Naive thymus-derived CD4-positive, alpha-beta T cell (primary cell): ENCODE measurements at regions not wholly inside any gene's neighbourhood (a gene's known extent, or its start where the extent isn't known, plus 50 kb on each side); places are given as distances from the start of the nearest gene placed in this dataset.
"Not testable (repeated sequence)": the region's sequence is repeated elsewhere in the genome, so short reads cannot be mapped to it uniquely, and the experiment has no call there.

Source experiments
- ATAC-seq: fragments of 150-1000 bp; cut with Tn5 transposase; 2 replicates; pipeline ENCODE4 v1.10.0; 2021; ENCODE audit warnings: mild to moderate bottlenecking, moderate library complexity
- CTCF ChIA-PET: fragments of 350-600 bp; sonication (Branson Sonifier 250); formaldehyde crosslinking; loops from one replicate; lab custom pipeline; 2021; ENCODE audit warnings: antibody characterized with exemption; lab: Charles Lee
- POLR2A ChIA-PET: fragments of 350-600 bp; sonication (Branson Sonifier 250); formaldehyde crosslinking; loops from one replicate; lab custom pipeline; 2021; ENCODE audit warnings: antibody characterized with exemption, inconsistent platforms; lab: Charles Lee
- DNase-seq, 9 donors: peaks; one replicate each; pipeline versions ENCODE4 v3.0.0 to v3.0.0-alpha.2; 2020 to 2022; ENCODE audit warnings: mixed read lengths in 1 of 9
- H3K27ac ChIP-seq: one replicate; pipeline ENCODE4 v1.7.0; 2013; ENCODE audit warnings: mild to moderate bottlenecking, low read depth, low read length, moderate library complexity
- H3K27me3 ChIP-seq, 2 donors: one replicate each; pipeline ENCODE4 v1.7.0; 2013; ENCODE audit warnings: low read length in 2 of 2, mild to moderate bottlenecking in 2 of 2, moderate library complexity in 2 of 2; ENCODE audit not compliant: control insufficient read depth in 2 of 2, insufficient read depth in 2 of 2
- H3K36me3 ChIP-seq, 3 experiments: 1 replicate in 2 of 3; 2 replicates in 1 of 3; pipeline ENCODE4 v1.7.0; 2013; ENCODE audit warnings: low read length in 3 of 3, mild to moderate bottlenecking in 3 of 3, moderate library complexity in 1 of 3; ENCODE audit not compliant: insufficient read depth in 3 of 3, control insufficient read depth in 2 of 3
- H3K4me1 ChIP-seq, 2 donors: one replicate each; pipeline ENCODE4 v1.7.0; 2013; ENCODE audit warnings: low read length in 2 of 2, mild to moderate bottlenecking in 2 of 2, moderate library complexity in 1 of 2; ENCODE audit not compliant: control insufficient read depth in 2 of 2, insufficient read depth in 2 of 2
- H3K4me3 ChIP-seq: 2 replicates; pipeline ENCODE4 v1.7.0; 2013; ENCODE audit warnings: mild to moderate bottlenecking, low read length
- H3K9me3 ChIP-seq, 3 experiments: 1 replicate in 2 of 3; 2 replicates in 1 of 3; pipeline ENCODE4 v1.7.0; 2013; ENCODE audit warnings: low read length in 3 of 3; ENCODE audit not compliant: control insufficient read depth in 2 of 3
- H3K27ac Mint-ChIP-seq, 9 donors: one replicate each; pipeline ENCODE4 v1.8.0; 2020 to 2022; ENCODE audit warnings: mixed read lengths in 9 of 9, mild to moderate bottlenecking in 8 of 9, moderate library complexity in 5 of 9, inconsistent platforms in 2 of 9
- H3K27me3 Mint-ChIP-seq, 5 donors: one replicate each; pipeline ENCODE4 v1.8.0; 2021 to 2022; ENCODE audit warnings: mixed read lengths in 5 of 5, mild to moderate bottlenecking in 1 of 5
- H3K36me3 Mint-ChIP-seq, 5 donors: one replicate each; pipeline ENCODE4 v1.8.0; 2020 to 2022; ENCODE audit warnings: mixed read lengths in 5 of 5, mild to moderate bottlenecking in 3 of 5, inconsistent platforms in 1 of 5
- H3K4me1 Mint-ChIP-seq, 7 donors: one replicate each; pipeline ENCODE4 v1.8.0; 2020 to 2022; ENCODE audit warnings: mixed read lengths in 7 of 7, mild to moderate bottlenecking in 3 of 7, inconsistent platforms in 1 of 7
- H3K4me3 Mint-ChIP-seq, 10 donors: one replicate each; pipeline ENCODE4 v1.8.0; 2020 to 2022; ENCODE audit warnings: mild to moderate bottlenecking in 10 of 10, mixed read lengths in 10 of 10, moderate library complexity in 6 of 10, inconsistent platforms in 2 of 10
- H3K9me3 Mint-ChIP-seq, 11 donors: one replicate each; pipeline ENCODE4 v1.8.0; 2020 to 2022; ENCODE audit warnings: mixed read lengths in 11 of 11, mild to moderate bottlenecking in 4 of 11, inconsistent platforms in 1 of 11, moderate library complexity in 1 of 11
- intact Hi-C, 2 donors: fragments of 100-400 bp; cut with micrococcal nuclease; formaldehyde crosslinking; loops; one replicate each; pipeline ENCODE4 v1.15.1; 2023

GRCh38 chr4:131566026-131566425 lies 1583.1 kb upstream of the PCDH10 start:
- DNase-seq (no peak), ATAC-seq (no peak)
- H3K4me3 ChIP-seq, result no peak overlapping the region
- no peaks in the 10 kb centered on the region for H3K36me3 ChIP-seq
- no peaks in the 10 kb centered on the region for H3K4me1 ChIP-seq
- Mint-ChIP-seq H3K27me3 (no peaks in the 10 kb centered on the region), H3K36me3 (no peaks in the 10 kb centered on the region), H3K9me3 (peaks cover 2 to 25% (median 4%) of the 10 kb centered on the region in 11 donors), H3K4me3 (no peak overlapping the region), H3K27ac (no peak overlapping the region), H3K4me1 (no peaks in the 10 kb centered on the region)
- CTCF ChIA-PET, result no interaction called here
- peaks cover 0 to 5% (median 4%) of the 10 kb centered on the region in 3 experiments for H3K9me3 ChIP-seq
- POLR2A ChIA-PET, result no interaction called here
- intact Hi-C loops, result no loop called here
- no peaks in the 10 kb centered on the region for H3K27me3 ChIP-seq
- no peak overlapping the region for H3K27ac ChIP-seq

GRCh38 chr4:131584587-131584986 lies 1564.5 kb upstream of the PCDH10 start:
- no peak overlapping the region for H3K27ac ChIP-seq
- no peaks in the 10 kb centered on the region for H3K36me3 ChIP-seq
- ChIA-PET CTCF (no interaction called here), POLR2A (no interaction called here)
- Mint-ChIP-seq H3K9me3 (peaks cover 0 to 12% (median 3%) of the 10 kb centered on the region in 11 donors), H3K4me3 (no peak overlapping the region), H3K4me1 (no peaks in the 10 kb centered on the region), H3K27me3 (no peaks in the 10 kb centered on the region), H3K27ac (no peak overlapping the region), H3K36me3 (no peaks in the 10 kb centered on the region)
- H3K4me1 ChIP-seq, result no peaks in the 10 kb centered on the region
- H3K27me3 ChIP-seq, result no peaks in the 10 kb centered on the region
- intact Hi-C loops, result no loop called here
- ATAC-seq, result no peak
- H3K4me3 ChIP-seq, result no peak overlapping the region
- H3K9me3 ChIP-seq, result no peaks in the 10 kb centered on the region
- DNase-seq, result no peak

GRCh38 chr4:131595140-131595539 lies 1554.0 kb upstream of the PCDH10 start:
- ATAC-seq, result no peak
- no peaks in the 10 kb centered on the region for H3K36me3 Mint-ChIP-seq
- H3K4me3 Mint-ChIP-seq, result no peak overlapping the region
- DNase-seq, result no peak
- H3K9me3 Mint-ChIP-seq, result peaks cover 0 to 22% (median 3%) of the 10 kb centered on the region in 11 donors
- intact Hi-C loops, result no loop called here
- POLR2A ChIA-PET, result no interaction called here
- H3K4me1 ChIP-seq, result no peaks in the 10 kb centered on the region
- H3K36me3 ChIP-seq, result no peaks in the 10 kb centered on the region
- H3K4me3 ChIP-seq, result no peak overlapping the region
- H3K27ac ChIP-seq, result no peak overlapping the region
- H3K27ac Mint-ChIP-seq, result no peak overlapping the region
- H3K27me3 ChIP-seq, result no peaks in the 10 kb centered on the region
- no peaks in the 10 kb centered on the region for H3K27me3 Mint-ChIP-seq
- no peaks in the 10 kb centered on the region for H3K9me3 ChIP-seq
- no peaks in the 10 kb centered on the region for H3K4me1 Mint-ChIP-seq
- CTCF ChIA-PET, result no interaction called here

DNA sequence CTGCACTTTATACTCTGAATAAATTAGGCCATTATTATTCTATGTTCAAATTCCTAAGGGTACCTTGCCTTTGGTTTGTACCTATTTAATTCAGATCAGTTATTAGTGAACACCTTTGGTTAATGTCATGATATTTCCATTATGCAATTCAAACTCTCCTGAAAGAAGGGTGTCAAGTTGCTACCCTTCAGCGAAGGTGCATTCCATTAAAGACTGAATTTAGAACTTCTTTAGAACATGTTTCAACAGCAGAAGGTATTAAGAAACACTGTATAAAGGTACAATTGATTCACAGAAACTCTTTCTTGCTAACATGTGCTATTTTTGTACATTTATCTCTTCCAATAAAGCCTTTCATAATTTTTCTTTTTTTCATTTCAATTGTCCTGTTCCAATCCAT lies 1545.4 kb upstream of the PCDH10 start:
- Histone ChIP-seq H3K36me3 (no peaks in the 10 kb centered on the region), H3K27me3 (no peaks in the 10 kb centered on the region), H3K4me3 (no peak overlapping the region), H3K9me3 (no peaks in the 10 kb centered on the region), H3K27ac (no peak overlapping the region), H3K4me1 (no peaks in the 10 kb centered on the region)
- ChIA-PET POLR2A (no interaction called here), CTCF (no interaction called here)
- H3K27ac Mint-ChIP-seq, result no peak overlapping the region
- no peaks in the 10 kb centered on the region for H3K4me1 Mint-ChIP-seq
- H3K4me3 Mint-ChIP-seq, result no peak overlapping the region
- DNase-seq, result no peak
- no peak for ATAC-seq
- intact Hi-C loops, result no loop called here
- H3K27me3 Mint-ChIP-seq, result no peaks in the 10 kb centered on the region
- H3K9me3 Mint-ChIP-seq, result peaks cover 0 to 5% (median 2%) of the 10 kb centered on the region in 11 donors
- no peaks in the 10 kb centered on the region for H3K36me3 Mint-ChIP-seq

DNA sequence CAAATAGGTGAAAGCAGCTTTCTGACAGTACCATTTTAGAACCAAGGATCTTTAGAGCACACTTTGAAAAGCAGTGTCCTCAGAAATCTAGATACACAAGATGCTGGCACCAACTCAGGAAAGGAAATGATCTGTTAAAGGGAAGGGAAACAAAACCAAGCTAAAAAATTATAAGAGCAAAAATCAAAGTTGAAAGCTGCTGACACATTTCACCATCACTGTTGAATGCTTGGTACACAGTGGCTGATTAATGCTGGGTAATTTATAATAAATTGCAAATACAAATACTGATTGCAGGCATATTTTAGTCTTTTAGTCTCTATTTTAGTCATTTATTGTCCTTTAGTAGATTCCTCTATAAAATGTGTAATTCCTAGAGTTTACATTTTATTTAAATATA lies 1540.1 kb upstream of the PCDH10 start:
- no peak overlapping the region for H3K4me3 Mint-ChIP-seq
- H3K9me3 ChIP-seq, result no peaks in the 10 kb centered on the region
- H3K4me3 ChIP-seq, result no peak overlapping the region
- intact Hi-C loops, result no loop called here
- no peak for DNase-seq
- no peak for ATAC-seq
- no peaks in the 10 kb centered on the region for H3K4me1 Mint-ChIP-seq
- ChIA-PET POLR2A (no interaction called here), CTCF (no interaction called here)
- H3K27me3 ChIP-seq, result no peaks in the 10 kb centered on the region
- no peak overlapping the region for H3K27ac Mint-ChIP-seq
- no peaks in the 10 kb centered on the region for H3K27me3 Mint-ChIP-seq
- H3K27ac ChIP-seq, result no peak overlapping the region
- H3K36me3 Mint-ChIP-seq, result no peaks in the 10 kb centered on the region
- no peaks in the 10 kb centered on the region for H3K4me1 ChIP-seq
- H3K36me3 ChIP-seq, result no peaks in the 10 kb centered on the region
- peaks cover 0 to 11% (median 0%) of the 10 kb centered on the region in 11 donors for H3K9me3 Mint-ChIP-seq

GRCh38 chr4:131610517-131610916 lies 1538.6 kb upstream of the PCDH10 start:
- H3K27ac Mint-ChIP-seq, H3K27me3 ChIP-seq, intact Hi-C loops, POLR2A ChIA-PET, H3K36me3 Mint-ChIP-seq, H3K4me1 Mint-ChIP-seq, H3K4me3 Mint-ChIP-seq, H3K4me1 ChIP-seq, CTCF ChIA-PET, H3K36me3 ChIP-seq, H3K9me3 ChIP-seq, DNase-seq, H3K27ac ChIP-seq, H3K27me3 Mint-ChIP-seq, H3K4me3 ChIP-seq, ATAC-seq: not testable (repeated sequence)
- peaks cover 0 to 11% (median 0%) of the 10 kb centered on the region in 11 donors for H3K9me3 Mint-ChIP-seq

DNA sequence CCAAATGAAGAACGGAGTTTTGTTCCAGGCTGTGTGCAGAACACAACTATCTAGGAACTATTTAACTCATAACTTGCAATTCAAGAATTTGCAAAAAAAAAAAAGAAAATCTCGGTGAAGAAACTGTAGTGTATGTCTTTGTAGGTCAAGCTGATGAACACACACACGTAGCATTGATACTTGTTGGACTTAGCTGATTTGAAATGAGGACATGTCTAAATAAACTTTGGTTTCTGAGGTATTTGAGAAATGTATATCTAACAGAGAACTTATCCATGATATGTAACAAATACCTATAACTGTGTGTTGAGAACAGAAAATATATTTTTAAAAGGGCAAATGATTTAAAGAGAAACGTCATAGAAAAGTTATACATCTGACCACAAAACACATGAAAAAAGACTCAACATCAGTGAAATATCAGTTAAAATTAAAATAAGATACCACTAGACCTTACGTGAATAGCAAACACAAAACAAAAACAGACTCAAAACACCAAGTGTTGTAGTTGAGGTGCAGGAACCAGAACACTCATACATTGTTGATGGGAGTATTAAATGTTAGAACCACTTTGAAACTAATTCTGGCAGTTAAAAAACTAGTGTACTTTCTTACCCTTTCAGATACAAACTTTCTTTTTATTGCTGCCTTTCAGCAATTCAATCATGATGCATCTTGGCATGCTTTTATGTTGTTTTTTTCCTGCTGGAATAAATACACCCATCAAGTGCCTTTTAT lies 1535.8 kb upstream of the PCDH10 start:
- H3K36me3 ChIP-seq, result no peaks in the 10 kb centered on the region
- H3K36me3 Mint-ChIP-seq, result no peaks in the 10 kb centered on the region
- H3K9me3 ChIP-seq, result no peaks in the 10 kb centered on the region
- H3K4me3 Mint-ChIP-seq, result no peak overlapping the region
- ChIA-PET CTCF (no interaction called here), POLR2A (no interaction called here)
- H3K27ac Mint-ChIP-seq, result no peak overlapping the region
- H3K27ac ChIP-seq, result no peak overlapping the region
- DNase-seq (no peak), ATAC-seq (no peak)
- intact Hi-C loops, result no loop called here
- H3K4me3 ChIP-seq, result no peak overlapping the region
- peaks cover 0 to 11% (median 0%) of the 10 kb centered on the region in 11 donors for H3K9me3 Mint-ChIP-seq
- H3K27me3 ChIP-seq, result no peaks in the 10 kb centered on the region
- no peaks in the 10 kb centered on the region for H3K4me1 Mint-ChIP-seq
- H3K4me1 ChIP-seq, result no peaks in the 10 kb centered on the region
- no peaks in the 10 kb centered on the region for H3K27me3 Mint-ChIP-seq
